ENCODE measurements at regions not wholly inside any gene's neighbourhood (a gene's known extent, or its start where the extent isn't known, plus 50 kb on each side); places are given as distances from the start of the nearest gene placed in this dataset.

DNA sequence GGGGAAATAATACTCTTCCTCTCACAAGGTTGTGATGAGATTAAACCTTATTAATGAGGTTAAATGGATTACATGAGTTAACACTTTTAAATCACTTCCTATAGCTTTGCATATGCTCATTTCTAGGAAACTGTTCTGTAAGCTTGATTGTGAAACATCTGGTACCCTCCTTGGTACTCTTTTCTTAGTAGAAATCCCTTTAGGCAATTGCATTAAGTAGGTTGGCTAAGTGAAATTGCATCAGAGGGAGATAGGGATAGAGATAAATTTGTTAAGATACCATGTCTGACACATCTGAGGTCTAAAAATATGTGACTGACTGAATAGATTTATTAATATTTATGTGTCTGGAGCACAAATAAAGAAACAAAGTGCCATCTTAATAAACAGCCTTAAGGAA lies 275.9 kb upstream of the MAP2 start:
- DNase-seq (ENCODE audit: low spot score) = no peak
- Histone ChIP-seq H3K4me3 (ENCODE audit: low read depth in 1 of 3, low read length in 3 of 3) (no peak overlapping the region), H3K27ac (ENCODE audit: low read depth in 1 of 2, low read length in 2 of 2) (no peak overlapping the region), H3K9ac (ENCODE audit: low read depth in 1 of 2, low read length in 2 of 2) (no peak overlapping the region), H3K27me3 (ENCODE audit: control insufficient read depth in 4 of 4, insufficient read depth in 4 of 4, low read length in 3 of 4) (no peaks in the 10 kb centered on the region), H3K36me3 (ENCODE audit: control insufficient read depth in 4 of 4, insufficient read depth in 3 of 4, low read depth in 1 of 4, low read length in 3 of 4) (no peaks in the 10 kb centered on the region), H3K4me1 (ENCODE audit: control insufficient read depth in 4 of 4, insufficient read depth in 4 of 4, low read length in 3 of 4) (no peaks in the 10 kb centered on the region), H3K9me3 (ENCODE audit: control insufficient read depth in 4 of 4, low read length in 3 of 4) (no peaks in the 10 kb centered on the region)
- TF ChIP-seq HNF4G (IDR thresholded peaks at IDR 0.05) (no peak), JUND (IDR thresholded peaks at IDR 0.05) (no peak), TAF1 (conservative IDR thresholded peaks at IDR 0.05) (no peak), FOXA1 (IDR thresholded peaks at IDR 0.05) (no peak), HNF4A (conservative IDR thresholded peaks at IDR 0.05) (no peak)
- TF ChIP-seq, protein P1, sequence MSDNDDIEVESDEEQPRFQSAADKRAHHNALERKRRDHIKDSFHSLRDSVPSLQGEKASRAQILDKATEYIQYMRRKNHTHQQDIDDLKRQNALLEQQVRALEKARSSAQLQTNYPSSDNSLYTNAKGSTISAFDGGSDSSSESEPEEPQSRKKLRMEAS (IDR thresholded peaks at IDR 0.05) = no peak
- TF ChIP-seq, protein P2, sequence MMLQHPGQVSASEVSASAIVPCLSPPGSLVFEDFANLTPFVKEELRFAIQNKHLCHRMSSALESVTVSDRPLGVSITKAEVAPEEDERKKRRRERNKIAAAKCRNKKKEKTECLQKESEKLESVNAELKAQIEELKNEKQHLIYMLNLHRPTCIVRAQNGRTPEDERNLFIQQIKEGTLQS (IDR thresholded peaks at IDR 0.05) = no peak
- TF ChIP-seq, protein P3, sequence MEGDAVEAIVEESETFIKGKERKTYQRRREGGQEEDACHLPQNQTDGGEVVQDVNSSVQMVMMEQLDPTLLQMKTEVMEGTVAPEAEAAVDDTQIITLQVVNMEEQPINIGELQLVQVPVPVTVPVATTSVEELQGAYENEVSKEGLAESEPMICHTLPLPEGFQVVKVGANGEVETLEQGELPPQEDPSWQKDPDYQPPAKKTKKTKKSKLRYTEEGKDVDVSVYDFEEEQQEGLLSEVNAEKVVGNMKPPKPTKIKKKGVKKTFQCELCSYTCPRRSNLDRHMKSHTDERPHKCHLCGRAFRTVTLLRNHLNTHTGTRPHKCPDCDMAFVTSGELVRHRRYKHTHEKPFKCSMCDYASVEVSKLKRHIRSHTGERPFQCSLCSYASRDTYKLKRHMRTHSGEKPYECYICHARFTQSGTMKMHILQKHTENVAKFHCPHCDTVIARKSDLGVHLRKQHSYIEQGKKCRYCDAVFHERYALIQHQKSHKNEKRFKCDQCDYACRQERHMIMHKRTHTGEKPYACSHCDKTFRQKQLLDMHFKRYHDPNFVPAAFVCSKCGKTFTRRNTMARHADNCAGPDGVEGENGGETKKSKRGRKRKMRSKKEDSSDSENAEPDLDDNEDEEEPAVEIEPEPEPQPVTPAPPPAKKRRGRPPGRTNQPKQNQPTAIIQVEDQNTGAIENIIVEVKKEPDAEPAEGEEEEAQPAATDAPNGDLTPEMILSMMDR (IDR thresholded peaks at IDR 0.05; ENCODE audit: low read depth, low read length, missing input control) = no peak

DNA sequence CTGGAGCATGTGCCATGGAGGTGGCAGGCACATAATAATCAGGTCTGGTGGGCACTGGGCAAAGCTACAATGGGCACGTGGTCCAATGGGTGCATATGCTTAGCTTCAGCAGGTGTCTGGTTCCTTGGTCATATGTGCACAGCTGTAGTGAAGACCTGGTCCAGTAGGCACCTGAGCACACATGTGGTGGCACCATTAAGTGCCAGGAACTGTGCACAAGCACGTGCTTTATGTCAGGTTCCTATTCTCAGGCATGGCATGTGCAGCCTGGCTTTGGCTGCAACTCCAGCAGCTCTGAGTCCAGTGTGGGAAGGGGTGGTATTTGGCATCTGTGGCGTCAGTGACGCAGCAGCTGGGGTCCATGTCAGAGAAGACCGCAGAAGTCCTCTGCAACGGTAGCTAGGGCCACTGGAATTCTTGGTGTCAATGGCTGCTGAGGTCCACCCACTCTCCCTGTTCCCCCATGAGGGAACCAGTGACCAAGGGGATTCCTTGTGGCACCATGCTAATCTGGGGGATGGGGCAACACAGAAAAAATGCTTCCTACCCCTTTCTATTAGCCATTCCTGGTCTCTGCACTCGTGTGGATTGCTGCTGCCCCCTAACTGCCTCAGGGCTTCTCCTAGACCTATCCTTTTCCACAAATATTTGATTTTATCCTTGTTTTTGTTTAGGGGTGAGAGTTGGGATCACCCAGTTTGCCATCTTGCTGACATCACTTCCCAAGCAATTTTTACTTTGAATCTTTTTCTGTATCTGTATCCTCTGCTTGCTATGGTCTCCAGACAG lies 262.9 kb upstream of the MAP2 start:
- no peak overlapping the region for H3K4me3 ChIP-seq (ENCODE audit: low read depth in 1 of 3, low read length in 3 of 3)
- WGBS = 78% methylated on average over 7 of the region's 7 CpGs
- DNase-seq (ENCODE audit: low spot score) = no peak

DNA sequence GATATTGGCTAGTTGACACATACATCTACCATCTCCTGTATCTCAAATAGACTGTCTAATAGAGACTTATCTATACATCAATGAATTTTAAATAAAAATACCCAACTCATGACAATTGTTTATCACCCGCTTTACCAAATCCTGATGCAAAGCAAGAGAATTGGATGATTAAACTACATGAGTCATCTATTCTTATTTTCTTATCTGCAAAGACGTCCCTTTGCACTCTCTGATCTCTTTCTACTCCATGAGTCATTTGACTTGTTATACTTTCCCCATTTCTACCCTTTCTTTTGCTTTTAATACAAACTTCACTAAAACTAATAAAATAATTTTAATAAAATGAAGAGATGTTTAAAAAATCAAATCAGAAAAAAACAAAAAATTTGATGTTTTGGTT lies 261.7 kb upstream of the MAP2 start:
- H3K36me3 ChIP-seq (ENCODE audit: control insufficient read depth in 4 of 4, insufficient read depth in 3 of 4, low read depth in 1 of 4, low read length in 3 of 4) = no peaks in the 10 kb centered on the region
- no peak for DNase-seq (ENCODE audit: low spot score)
- 70% methylated on average over 2 of the region's 2 CpGs for WGBS

More for the DNA sequence above, 262.9 kb upstream of the MAP2 start:
- Histone ChIP-seq H3K27me3 (ENCODE audit: control insufficient read depth in 4 of 4, insufficient read depth in 4 of 4, low read length in 3 of 4) (no peaks in the 10 kb centered on the region), H3K9ac (ENCODE audit: low read depth in 1 of 2, low read length in 2 of 2) (no peak overlapping the region), H3K27ac (ENCODE audit: low read depth in 1 of 2, low read length in 2 of 2) (no peak overlapping the region), H3K36me3 (ENCODE audit: control insufficient read depth in 4 of 4, insufficient read depth in 3 of 4, low read depth in 1 of 4, low read length in 3 of 4) (no peaks in the 10 kb centered on the region), H3K9me3 (ENCODE audit: control insufficient read depth in 4 of 4, low read length in 3 of 4) (no peaks in the 10 kb centered on the region), H3K4me1 (ENCODE audit: control insufficient read depth in 4 of 4, insufficient read depth in 4 of 4, low read length in 3 of 4) (no peaks in the 10 kb centered on the region)
- TF ChIP-seq HNF4A (conservative IDR thresholded peaks at IDR 0.05) = no peak

More for the DNA sequence above, 261.7 kb upstream of the MAP2 start:
- no peaks in the 10 kb centered on the region for H3K4me1 ChIP-seq (ENCODE audit: control insufficient read depth in 4 of 4, insufficient read depth in 4 of 4, low read length in 3 of 4)
- no peak overlapping the region for H3K9ac ChIP-seq (ENCODE audit: low read depth in 1 of 2, low read length in 2 of 2)
- H3K4me3 ChIP-seq (ENCODE audit: low read depth in 1 of 3, low read length in 3 of 3) = no peak overlapping the region
- no peaks in the 10 kb centered on the region for H3K9me3 ChIP-seq (ENCODE audit: control insufficient read depth in 4 of 4, low read length in 3 of 4)
- H3K27ac ChIP-seq (ENCODE audit: low read depth in 1 of 2, low read length in 2 of 2) = no peak overlapping the region
- no peaks in the 10 kb centered on the region for H3K27me3 ChIP-seq (ENCODE audit: control insufficient read depth in 4 of 4, insufficient read depth in 4 of 4, low read length in 3 of 4)
- TF ChIP-seq SP1 (IDR thresholded peaks at IDR 0.05) (no peak), HNF4A (conservative IDR thresholded peaks at IDR 0.05) (no peak), NR2F2 (IDR thresholded peaks at IDR 0.05) (no peak), HNF4G (IDR thresholded peaks at IDR 0.05) (no peak), TAF1 (conservative IDR thresholded peaks at IDR 0.05) (no peak), FOXA1 (IDR thresholded peaks at IDR 0.05) (no peak), GABPA (IDR thresholded peaks at IDR 0.05 in 1 of 2, conservative IDR thresholded peaks at IDR 0.05 in 1 of 2) (no peak)
- TF ChIP-seq, protein P4, sequence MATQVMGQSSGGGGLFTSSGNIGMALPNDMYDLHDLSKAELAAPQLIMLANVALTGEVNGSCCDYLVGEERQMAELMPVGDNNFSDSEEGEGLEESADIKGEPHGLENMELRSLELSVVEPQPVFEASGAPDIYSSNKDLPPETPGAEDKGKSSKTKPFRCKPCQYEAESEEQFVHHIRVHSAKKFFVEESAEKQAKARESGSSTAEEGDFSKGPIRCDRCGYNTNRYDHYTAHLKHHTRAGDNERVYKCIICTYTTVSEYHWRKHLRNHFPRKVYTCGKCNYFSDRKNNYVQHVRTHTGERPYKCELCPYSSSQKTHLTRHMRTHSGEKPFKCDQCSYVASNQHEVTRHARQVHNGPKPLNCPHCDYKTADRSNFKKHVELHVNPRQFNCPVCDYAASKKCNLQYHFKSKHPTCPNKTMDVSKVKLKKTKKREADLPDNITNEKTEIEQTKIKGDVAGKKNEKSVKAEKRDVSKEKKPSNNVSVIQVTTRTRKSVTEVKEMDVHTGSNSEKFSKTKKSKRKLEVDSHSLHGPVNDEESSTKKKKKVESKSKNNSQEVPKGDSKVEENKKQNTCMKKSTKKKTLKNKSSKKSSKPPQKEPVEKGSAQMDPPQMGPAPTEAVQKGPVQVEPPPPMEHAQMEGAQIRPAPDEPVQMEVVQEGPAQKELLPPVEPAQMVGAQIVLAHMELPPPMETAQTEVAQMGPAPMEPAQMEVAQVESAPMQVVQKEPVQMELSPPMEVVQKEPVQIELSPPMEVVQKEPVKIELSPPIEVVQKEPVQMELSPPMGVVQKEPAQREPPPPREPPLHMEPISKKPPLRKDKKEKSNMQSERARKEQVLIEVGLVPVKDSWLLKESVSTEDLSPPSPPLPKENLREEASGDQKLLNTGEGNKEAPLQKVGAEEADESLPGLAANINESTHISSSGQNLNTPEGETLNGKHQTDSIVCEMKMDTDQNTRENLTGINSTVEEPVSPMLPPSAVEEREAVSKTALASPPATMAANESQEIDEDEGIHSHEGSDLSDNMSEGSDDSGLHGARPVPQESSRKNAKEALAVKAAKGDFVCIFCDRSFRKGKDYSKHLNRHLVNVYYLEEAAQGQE (IDR thresholded peaks at IDR 0.05) = no peak
- TF ChIP-seq, protein P2 (IDR thresholded peaks at IDR 0.05) = no peak
- TF ChIP-seq, protein P5, sequence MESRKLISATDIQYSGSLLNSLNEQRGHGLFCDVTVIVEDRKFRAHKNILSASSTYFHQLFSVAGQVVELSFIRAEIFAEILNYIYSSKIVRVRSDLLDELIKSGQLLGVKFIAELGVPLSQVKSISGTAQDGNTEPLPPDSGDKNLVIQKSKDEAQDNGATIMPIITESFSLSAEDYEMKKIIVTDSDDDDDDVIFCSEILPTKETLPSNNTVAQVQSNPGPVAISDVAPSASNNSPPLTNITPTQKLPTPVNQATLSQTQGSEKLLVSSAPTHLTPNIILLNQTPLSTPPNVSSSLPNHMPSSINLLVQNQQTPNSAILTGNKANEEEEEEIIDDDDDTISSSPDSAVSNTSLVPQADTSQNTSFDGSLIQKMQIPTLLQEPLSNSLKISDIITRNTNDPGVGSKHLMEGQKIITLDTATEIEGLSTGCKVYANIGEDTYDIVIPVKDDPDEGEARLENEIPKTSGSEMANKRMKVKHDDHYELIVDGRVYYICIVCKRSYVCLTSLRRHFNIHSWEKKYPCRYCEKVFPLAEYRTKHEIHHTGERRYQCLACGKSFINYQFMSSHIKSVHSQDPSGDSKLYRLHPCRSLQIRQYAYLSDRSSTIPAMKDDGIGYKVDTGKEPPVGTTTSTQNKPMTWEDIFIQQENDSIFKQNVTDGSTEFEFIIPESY (IDR thresholded peaks at IDR 0.05) = no peak
- TF ChIP-seq, protein P3 (IDR thresholded peaks at IDR 0.05; ENCODE audit: low read depth, low read length, missing input control) = no peak
- TF ChIP-seq, protein P1 (IDR thresholded peaks at IDR 0.05) = no peak
